ENCODE measurements at regions not wholly inside any gene's neighbourhood (a gene's known extent, or its start where the extent isn't known, plus 50 kb on each side); places are given as distances from the start of the nearest gene placed in this dataset.
"Not testable (repeated sequence)": the region's sequence is repeated elsewhere in the genome, so short reads cannot be mapped to it uniquely, and the experiment has no call there.

GRCh38 chr1:117301901-117302300 lies 65.3 kb upstream of the MAN1A2 start:
- Histone ChIP-seq H3K9ac (ENCODE audit: low read length) (no peak overlapping the region), H3K27ac (ENCODE audit: low read length) (no peak overlapping the region), H3K79me2 (ENCODE audit: low read length) (no peaks in the 10 kb centered on the region), H2AFZ (ENCODE audit: low read length) (no peak overlapping the region), H3F3A (ENCODE audit: insufficient read depth, low read length) (no peaks in the 10 kb centered on the region), H3K9me3 (replicated peaks; ENCODE audit: insufficient read depth, low read length) (no peaks in the 10 kb centered on the region), H3K36me3 (replicated peaks; ENCODE audit: insufficient read depth, low read length) (no peaks in the 10 kb centered on the region), H3K4me3 (ENCODE audit: low read length) (no peak overlapping the region), H3K4me1 (ENCODE audit: low read length) (no peaks in the 10 kb centered on the region), H3K27me3 (replicated peaks; ENCODE audit: insufficient read depth, low read length) (no peaks in the 10 kb centered on the region), H3K4me2 (ENCODE audit: low read depth, low read length) (no peak overlapping the region), H3K9me2 (replicated peaks; ENCODE audit: insufficient read depth, low read length) (no peaks in the 10 kb centered on the region), H4K20me1 (ENCODE audit: insufficient read depth, low read length) (no peaks in the 10 kb centered on the region)
- no peak for DNase-seq
- TF ChIP-seq EZH2 (optimal IDR thresholded peaks at IDR 0.05; ENCODE audit: low read depth, low read length) = no peak
- TF ChIP-seq CTCF (IDR thresholded peaks at IDR 0.05; ENCODE audit: low read length) = no peak
- TF ChIP-seq EZH2phosphoT487 (IDR thresholded peaks at IDR 0.05; ENCODE audit: low read length) = no peak

GRCh38 chr1:117300183-117300582 lies 67.1 kb upstream of the MAN1A2 start:
- H3K9me3 ChIP-seq (replicated peaks; ENCODE audit: insufficient read depth, low read length); H3K36me3 ChIP-seq (replicated peaks; ENCODE audit: insufficient read depth, low read length); H3F3A ChIP-seq (ENCODE audit: insufficient read depth, low read length); H3K27ac ChIP-seq (ENCODE audit: low read length); H3K4me2 ChIP-seq (ENCODE audit: low read depth, low read length); H3K79me2 ChIP-seq (ENCODE audit: low read length); H3K9me2 ChIP-seq (replicated peaks; ENCODE audit: insufficient read depth, low read length); H3K4me1 ChIP-seq (ENCODE audit: low read length); H2AFZ ChIP-seq (ENCODE audit: low read length); DNase-seq; H4K20me1 ChIP-seq (ENCODE audit: insufficient read depth, low read length); H3K27me3 ChIP-seq (replicated peaks; ENCODE audit: insufficient read depth, low read length); H3K9ac ChIP-seq (ENCODE audit: low read length); H3K4me3 ChIP-seq (ENCODE audit: low read length): not testable (repeated sequence)

- Histone ChIP-seq H2AFZ (ENCODE audit: low read length) (no peak overlapping the region), H3K36me3 (replicated peaks; ENCODE audit: insufficient read depth, low read length) (no peaks in the 10 kb centered on the region), H4K20me1 (ENCODE audit: insufficient read depth, low read length) (no peaks in the 10 kb centered on the region), H3K9me2 (replicated peaks; ENCODE audit: insufficient read depth, low read length) (no peaks in the 10 kb centered on the region), H3K4me1 (ENCODE audit: low read length) (no peaks in the 10 kb centered on the region), H3K27ac (ENCODE audit: low read length) (no peak overlapping the region), H3K27me3 (replicated peaks; ENCODE audit: insufficient read depth, low read length) (no peaks in the 10 kb centered on the region), H3K4me2 (ENCODE audit: low read depth, low read length) (no peak overlapping the region), H3K9ac (ENCODE audit: low read length) (no peak overlapping the region), H3F3A (ENCODE audit: insufficient read depth, low read length) (no peaks in the 10 kb centered on the region), H3K4me3 (ENCODE audit: low read length) (no peak overlapping the region), H3K79me2 (ENCODE audit: low read length) (no peaks in the 10 kb centered on the region), H3K9me3 (replicated peaks; ENCODE audit: insufficient read depth, low read length) (no peaks in the 10 kb centered on the region)
- DNase-seq = no peak
- no peak for TF ChIP-seq EZH2phosphoT487 (IDR thresholded peaks at IDR 0.05; ENCODE audit: low read length)
- no peak for TF ChIP-seq CTCF (IDR thresholded peaks at IDR 0.05; ENCODE audit: low read length)
- no peak for TF ChIP-seq EZH2 (optimal IDR thresholded peaks at IDR 0.05; ENCODE audit: low read depth, low read length)
Observed at GRCh38 chr1:117295001-117295400, 72.2 kb upstream of the MAN1A2 start.

- no peak overlapping the region for H3K27ac ChIP-seq (ENCODE audit: low read length)
- H3F3A ChIP-seq (ENCODE audit: insufficient read depth, low read length) = no peaks in the 10 kb centered on the region
- no peak overlapping the region for H3K4me3 ChIP-seq (ENCODE audit: low read length)
- H3K9me2 ChIP-seq (replicated peaks; ENCODE audit: insufficient read depth, low read length) = no peaks in the 10 kb centered on the region
- H3K36me3 ChIP-seq (replicated peaks; ENCODE audit: insufficient read depth, low read length) = no peaks in the 10 kb centered on the region
- H3K4me2 ChIP-seq (ENCODE audit: low read depth, low read length) = no peak overlapping the region
- no peak for DNase-seq
- H2AFZ ChIP-seq (ENCODE audit: low read length) = no peak overlapping the region
- H3K27me3 ChIP-seq (replicated peaks; ENCODE audit: insufficient read depth, low read length) = no peaks in the 10 kb centered on the region
- no peaks in the 10 kb centered on the region for H3K4me1 ChIP-seq (ENCODE audit: low read length)
- no peaks in the 10 kb centered on the region for H4K20me1 ChIP-seq (ENCODE audit: insufficient read depth, low read length)
- H3K79me2 ChIP-seq (ENCODE audit: low read length) = no peaks in the 10 kb centered on the region
- H3K9ac ChIP-seq (ENCODE audit: low read length) = no peak overlapping the region
- no peak for TF ChIP-seq EZH2 (optimal IDR thresholded peaks at IDR 0.05; ENCODE audit: low read depth, low read length)
- no peak for TF ChIP-seq EZH2phosphoT487 (IDR thresholded peaks at IDR 0.05; ENCODE audit: low read length)
- no peak for TF ChIP-seq CTCF (IDR thresholded peaks at IDR 0.05; ENCODE audit: low read length)
- no peaks in the 10 kb centered on the region for H3K9me3 ChIP-seq (replicated peaks; ENCODE audit: insufficient read depth, low read length)
Observed at GRCh38 chr1:117290890-117291289, 76.4 kb upstream of the MAN1A2 start.
